ENCODE measurements at regions not wholly inside any gene's neighbourhood (a gene's known extent, or its start where the extent isn't known, plus 50 kb on each side); places are given as distances from the start of the nearest gene placed in this dataset.

DNA sequence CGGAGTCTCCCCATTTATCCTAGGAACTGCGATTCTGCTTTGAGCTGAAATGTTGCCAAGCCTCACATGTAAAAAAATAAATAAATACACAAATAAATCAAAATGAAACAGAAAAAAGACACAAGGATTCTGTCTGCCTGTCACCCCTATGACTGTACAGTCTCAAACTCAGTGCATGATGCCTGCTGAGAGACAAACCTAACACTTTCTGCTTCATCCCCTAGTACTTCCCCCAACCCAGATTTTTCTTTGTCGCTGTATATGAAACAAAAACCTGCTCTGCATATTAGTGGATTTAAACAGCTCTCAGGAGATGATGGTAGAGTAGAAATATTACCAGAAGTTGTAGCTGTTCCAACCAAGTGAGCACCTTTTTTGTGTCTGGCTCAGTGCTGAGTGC, 530.7 kb upstream of the CFAP20DC start:
- no peak for TF ChIP-seq POLR2A (IDR thresholded peaks at IDR 0.05; ENCODE audit: low read depth, low read length)
- TF ChIP-seq POLR2AphosphoS5 (IDR thresholded peaks at IDR 0.05; ENCODE audit: low read depth, low read length): no peak

Measured in GM12892 (cell line).